ENCODE measurements at regions not wholly inside any gene's neighbourhood (a gene's known extent, or its start where the extent isn't known, plus 50 kb on each side); places are given as distances from the start of the nearest gene placed in this dataset.

GRCh38 chr19:30231408-30232318, 140.5 kb upstream of the ZNF536 start:
- TF ChIP-seq, protein P1, sequence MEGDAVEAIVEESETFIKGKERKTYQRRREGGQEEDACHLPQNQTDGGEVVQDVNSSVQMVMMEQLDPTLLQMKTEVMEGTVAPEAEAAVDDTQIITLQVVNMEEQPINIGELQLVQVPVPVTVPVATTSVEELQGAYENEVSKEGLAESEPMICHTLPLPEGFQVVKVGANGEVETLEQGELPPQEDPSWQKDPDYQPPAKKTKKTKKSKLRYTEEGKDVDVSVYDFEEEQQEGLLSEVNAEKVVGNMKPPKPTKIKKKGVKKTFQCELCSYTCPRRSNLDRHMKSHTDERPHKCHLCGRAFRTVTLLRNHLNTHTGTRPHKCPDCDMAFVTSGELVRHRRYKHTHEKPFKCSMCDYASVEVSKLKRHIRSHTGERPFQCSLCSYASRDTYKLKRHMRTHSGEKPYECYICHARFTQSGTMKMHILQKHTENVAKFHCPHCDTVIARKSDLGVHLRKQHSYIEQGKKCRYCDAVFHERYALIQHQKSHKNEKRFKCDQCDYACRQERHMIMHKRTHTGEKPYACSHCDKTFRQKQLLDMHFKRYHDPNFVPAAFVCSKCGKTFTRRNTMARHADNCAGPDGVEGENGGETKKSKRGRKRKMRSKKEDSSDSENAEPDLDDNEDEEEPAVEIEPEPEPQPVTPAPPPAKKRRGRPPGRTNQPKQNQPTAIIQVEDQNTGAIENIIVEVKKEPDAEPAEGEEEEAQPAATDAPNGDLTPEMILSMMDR (IDR thresholded peaks at IDR 0.05; ENCODE audit: insufficient read depth, low read length, severe bottlenecking), result no peak
- FAIRE-seq (peak; percentile 55), DNase-seq (ENCODE audit: low read depth) (no peak)
- H3K27me3 ChIP-seq (ENCODE audit: control insufficient read depth, insufficient read depth, low read length), result peaks cover 18% of the 10 kb centered on the region
- H3K4me3 ChIP-seq (ENCODE audit: low read depth, low read length), result no peak overlapping the region
- H3K36me3 ChIP-seq (ENCODE audit: control insufficient read depth, insufficient read depth, low read length), result no peaks in the 10 kb centered on the region

GRCh38 chr19:30233375-30233774, 138.8 kb upstream of the ZNF536 start:
- TF ChIP-seq, protein P1 (IDR thresholded peaks at IDR 0.05; ENCODE audit: insufficient read depth, low read length, severe bottlenecking), result no peak
- FAIRE-seq, result no peak
- Histone ChIP-seq H3K36me3 (ENCODE audit: control insufficient read depth, insufficient read depth, low read length) (no peaks in the 10 kb centered on the region), H3K27me3 (ENCODE audit: control insufficient read depth, insufficient read depth, low read length) (peaks cover 8% of the 10 kb centered on the region), H3K4me3 (ENCODE audit: low read depth, low read length) (no peak overlapping the region)
- DNase-seq (ENCODE audit: low read depth), result no peak

DNA sequence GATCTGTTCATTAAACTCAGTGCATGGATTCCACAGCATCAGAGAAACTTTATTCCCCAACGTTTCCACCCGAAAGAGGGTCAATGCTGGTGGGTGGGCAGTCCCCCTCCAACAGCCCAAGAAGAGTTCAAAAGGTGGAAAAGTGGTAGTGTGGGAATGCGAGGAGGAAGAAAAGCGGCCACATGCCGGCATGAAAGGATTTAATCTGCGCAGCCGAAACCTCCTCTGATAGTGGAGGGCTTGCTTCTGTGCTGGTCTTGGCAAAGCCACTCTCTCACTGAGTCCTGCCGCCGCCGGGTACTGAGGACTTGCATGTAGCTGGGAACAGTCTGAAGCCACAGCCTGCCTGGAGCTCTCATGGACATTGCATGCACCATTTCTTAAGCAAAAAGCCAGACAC, 136.2 kb upstream of the ZNF536 start:
- Histone ChIP-seq H3K27me3 (ENCODE audit: control insufficient read depth, insufficient read depth, low read length) (no peaks in the 10 kb centered on the region), H3K36me3 (ENCODE audit: control insufficient read depth, insufficient read depth, low read length) (no peaks in the 10 kb centered on the region), H3K4me3 (ENCODE audit: low read depth, low read length) (no peak overlapping the region)
- DNase-seq (ENCODE audit: low read depth), result no peak
- TF ChIP-seq, protein P1 (IDR thresholded peaks at IDR 0.05; ENCODE audit: insufficient read depth, low read length, severe bottlenecking), result no peak
- FAIRE-seq, result no peak

- H3K27me3 ChIP-seq (ENCODE audit: control insufficient read depth, insufficient read depth, low read length), result no peaks in the 10 kb centered on the region
- no peak for DNase-seq (ENCODE audit: low read depth)
Measured at GRCh38 chr19:30236587-30236986, 135.6 kb upstream of the ZNF536 start.

GRCh38 chr19:30237140-30237539, 135.0 kb upstream of the ZNF536 start:
- FAIRE-seq, result no peak

More at GRCh38 chr19:30236587-30236986, 135.6 kb upstream of the ZNF536 start:
- no peak for FAIRE-seq
- Histone ChIP-seq H3K36me3 (ENCODE audit: control insufficient read depth, insufficient read depth, low read length) (no peaks in the 10 kb centered on the region), H3K4me3 (ENCODE audit: low read depth, low read length) (no peak overlapping the region)
- TF ChIP-seq, protein P1 (IDR thresholded peaks at IDR 0.05; ENCODE audit: insufficient read depth, low read length, severe bottlenecking), result no peak

More at GRCh38 chr19:30237140-30237539, 135.0 kb upstream of the ZNF536 start:
- TF ChIP-seq, protein P1 (IDR thresholded peaks at IDR 0.05; ENCODE audit: insufficient read depth, low read length, severe bottlenecking), result no peak
- Histone ChIP-seq H3K27me3 (ENCODE audit: control insufficient read depth, insufficient read depth, low read length) (no peaks in the 10 kb centered on the region), H3K4me3 (ENCODE audit: low read depth, low read length) (no peak overlapping the region), H3K36me3 (ENCODE audit: control insufficient read depth, insufficient read depth, low read length) (no peaks in the 10 kb centered on the region)
- no peak for DNase-seq (ENCODE audit: low read depth)

Measured in bronchial epithelial cell (primary cell).